NCI-H2107 treated with DMSO at 0.1 percent for 48 hours (cell line): ENCODE measurements at regions not wholly inside any gene's neighbourhood (a gene's known extent, or its start where the extent isn't known, plus 50 kb on each side); places are given as distances from the start of the nearest gene placed in this dataset.
"Not testable (repeated sequence)": the region's sequence is repeated elsewhere in the genome, so short reads cannot be mapped to it uniquely, and the experiment has no call there.

ENCODE experiments used
- DNase-seq: peaks from one replicate; lab custom pipeline; 2025; ENCODE audit not compliant: unreplicated experiment; lab: John Stamatoyannopoulos, UW

- DNase-seq, result no peak
These were observed 126.3 kb upstream of the PLAAT1 start for GRCh38 chr3:193114431-193115340.

GRCh38 chr3:193116871-193117270 lies 124.2 kb upstream of the PLAAT1 start:
- no peak for DNase-seq

GRCh38 chr3:193118907-193119306 lies 122.1 kb upstream of the PLAAT1 start:
- DNase-seq, result no peak

- no peak for DNase-seq
These were observed 121.1 kb upstream of the PLAAT1 start for GRCh38 chr3:193119926-193120325.

GRCh38 chr3:193124861-193125260 lies 116.2 kb upstream of the PLAAT1 start:
- no peak for DNase-seq

GRCh38 chr3:193129607-193130006 lies 111.4 kb upstream of the PLAAT1 start:
- DNase-seq, result no peak

- no peak for DNase-seq
These were observed 110.4 kb upstream of the PLAAT1 start for GRCh38 chr3:193130576-193130975.

- DNase-seq, result no peak
These were observed 108.8 kb upstream of the PLAAT1 start for GRCh38 chr3:193132241-193132640.

- DNase-seq, result no peak
These were observed 108.1 kb upstream of the PLAAT1 start for GRCh38 chr3:193132964-193133363.

GRCh38 chr3:193134856-193135255 lies 106.2 kb upstream of the PLAAT1 start:
- DNase-seq, result no peak

GRCh38 chr3:193140381-193140780 lies 100.6 kb upstream of the PLAAT1 start:
- DNase-seq, result no peak

GRCh38 chr3:193145248-193145647 lies 95.8 kb upstream of the PLAAT1 start:
- no peak for DNase-seq

GRCh38 chr3:193148688-193149473 lies 92.1 kb upstream of the PLAAT1 start:
- DNase-seq, result no peak

GRCh38 chr3:193149998-193150397 lies 91.0 kb upstream of the PLAAT1 start:
- no peak for DNase-seq

- not testable (repeated sequence) for DNase-seq
These were observed 85.8 kb upstream of the PLAAT1 start for GRCh38 chr3:193155044-193155781.

- DNase-seq, result no peak
These were observed 84.0 kb upstream of the PLAAT1 start for GRCh38 chr3:193157051-193157450.

GRCh38 chr3:193165431-193166120 lies 75.4 kb upstream of the PLAAT1 start:
- DNase-seq, result no peak

GRCh38 chr3:193168931-193169330 lies 72.1 kb upstream of the PLAAT1 start:
- no peak for DNase-seq

- DNase-seq, result no peak
These were observed 66.9 kb upstream of the PLAAT1 start for GRCh38 chr3:193174140-193174539.

- not testable (repeated sequence) for DNase-seq
These were observed 61.5 kb upstream of the PLAAT1 start for GRCh38 chr3:193179332-193180012.
